Ascending aorta (tissue), 2 donors: ENCODE measurements at regions not wholly inside any gene's neighbourhood (a gene's known extent, or its start where the extent isn't known, plus 50 kb on each side); places are given as distances from the start of the nearest gene placed in this dataset.
"Not testable (repeated sequence)": the region's sequence is repeated elsewhere in the genome, so short reads cannot be mapped to it uniquely, and the experiment has no call there.

Source experiments
- DNase-seq, 2 donors: peaks; one replicate each; pipeline ENCODE4 v3.0.0-alpha.2; 2019; ENCODE audit warnings: low spot score in 2 of 2
- H3K27ac ChIP-seq, 2 donors: fragments of 200-600 bp; sonication (generic); one replicate each; pipeline ENCODE4 v1.5.1; 2016 to 2017; ENCODE audit warnings: mild to moderate bottlenecking in 1 of 2
- H3K27me3 ChIP-seq: fragments of 200-600 bp; sonication (generic); one replicate; pipeline ENCODE4 v1.5.1; 2017
- H3K36me3 ChIP-seq, 2 donors: fragments of 200-600 bp; sonication (generic); one replicate each; pipeline ENCODE4 v1.5.1; 2016
- H3K4me1 ChIP-seq, 2 donors: fragments of 200-600 bp; sonication (generic); one replicate each; pipeline ENCODE4 v1.5.1; 2016 to 2017; ENCODE audit warnings: mild to moderate bottlenecking in 1 of 2
- H3K4me3 ChIP-seq, 2 donors: fragments of 200-600 bp; sonication (generic); one replicate each; pipeline ENCODE4 v1.5.1; 2016 to 2017; ENCODE audit warnings: mild to moderate bottlenecking in 1 of 2
- H3K9me3 ChIP-seq, 2 donors: fragments of 200-600 bp; sonication (generic); one replicate each; pipeline ENCODE4 v1.5.1; 2016
- intact Hi-C: fragments of 100-400 bp; cut with DNase I; formaldehyde crosslinking; loops from one replicate; pipeline ENCODE4 v1.15.1; 2023
- TF ChIP-seq, protein P1 (sequence below), 3 experiments: fragments of 200-600 bp in 2 of 3; fragments of 450-650 bp in 1 of 3; sonication (generic) in 2 of 3; IDR thresholded peaks; one replicate each; pipeline ENCODE4 v1.5.1; 2016 to 2019; ENCODE audit warnings: antibody characterized with exemption in 3 of 3, mild to moderate bottlenecking in 1 of 3, moderate library complexity in 1 of 3

DNA sequence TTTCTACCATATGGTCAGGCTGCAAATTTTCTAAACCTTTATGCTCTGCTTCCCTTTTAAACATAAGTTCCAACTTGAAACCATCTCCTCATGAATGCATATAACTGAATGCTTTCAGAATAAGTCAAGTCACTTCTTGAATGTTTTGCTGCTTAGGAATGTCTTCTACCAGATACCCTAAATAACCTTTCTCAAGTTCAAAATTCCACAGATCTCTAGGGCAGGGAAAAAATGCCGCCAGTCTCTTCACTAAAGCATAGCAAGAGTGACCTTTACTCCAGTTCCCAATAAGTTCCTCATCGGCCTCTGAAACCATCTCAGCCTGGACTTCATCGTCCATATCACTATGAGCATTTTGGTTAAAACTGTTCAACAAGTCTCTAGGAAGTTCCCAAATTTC is 1011.2 kb upstream of the CITED2 start:
- no peak for DNase-seq
- Histone ChIP-seq H3K4me1 (no peaks in the 10 kb centered on the region), H3K27me3 (no peaks in the 10 kb centered on the region), H3K36me3 (no peaks in the 10 kb centered on the region), H3K27ac (no peak overlapping the region), H3K9me3 (no peaks in the 10 kb centered on the region), H3K4me3 (no peak overlapping the region)
- intact Hi-C loops, result no loop called here
- TF ChIP-seq, protein P1, sequence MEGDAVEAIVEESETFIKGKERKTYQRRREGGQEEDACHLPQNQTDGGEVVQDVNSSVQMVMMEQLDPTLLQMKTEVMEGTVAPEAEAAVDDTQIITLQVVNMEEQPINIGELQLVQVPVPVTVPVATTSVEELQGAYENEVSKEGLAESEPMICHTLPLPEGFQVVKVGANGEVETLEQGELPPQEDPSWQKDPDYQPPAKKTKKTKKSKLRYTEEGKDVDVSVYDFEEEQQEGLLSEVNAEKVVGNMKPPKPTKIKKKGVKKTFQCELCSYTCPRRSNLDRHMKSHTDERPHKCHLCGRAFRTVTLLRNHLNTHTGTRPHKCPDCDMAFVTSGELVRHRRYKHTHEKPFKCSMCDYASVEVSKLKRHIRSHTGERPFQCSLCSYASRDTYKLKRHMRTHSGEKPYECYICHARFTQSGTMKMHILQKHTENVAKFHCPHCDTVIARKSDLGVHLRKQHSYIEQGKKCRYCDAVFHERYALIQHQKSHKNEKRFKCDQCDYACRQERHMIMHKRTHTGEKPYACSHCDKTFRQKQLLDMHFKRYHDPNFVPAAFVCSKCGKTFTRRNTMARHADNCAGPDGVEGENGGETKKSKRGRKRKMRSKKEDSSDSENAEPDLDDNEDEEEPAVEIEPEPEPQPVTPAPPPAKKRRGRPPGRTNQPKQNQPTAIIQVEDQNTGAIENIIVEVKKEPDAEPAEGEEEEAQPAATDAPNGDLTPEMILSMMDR (IDR thresholded peaks at IDR 0.05), result no peak

DNA sequence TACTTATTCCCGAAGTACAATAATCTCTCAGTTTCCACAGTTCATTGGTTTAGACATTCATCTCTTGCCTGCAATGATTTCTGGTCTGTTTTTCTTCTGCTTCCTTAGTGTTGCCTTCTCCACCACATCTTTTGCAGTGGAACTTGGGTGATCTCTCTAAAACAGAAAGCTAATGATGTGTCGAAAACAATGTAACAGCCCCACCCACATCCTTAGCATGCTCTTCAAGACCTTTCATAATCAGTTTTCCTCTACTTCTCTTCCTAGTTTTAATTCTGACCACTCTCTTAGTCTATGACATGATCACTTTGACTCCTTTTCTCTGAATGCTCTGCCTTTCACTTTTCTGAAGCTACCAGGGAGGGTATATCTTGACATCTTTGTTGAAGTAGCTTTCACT is 1007.9 kb upstream of the CITED2 start:
- TF ChIP-seq, protein P1 (IDR thresholded peaks at IDR 0.05), result no peak

DNA sequence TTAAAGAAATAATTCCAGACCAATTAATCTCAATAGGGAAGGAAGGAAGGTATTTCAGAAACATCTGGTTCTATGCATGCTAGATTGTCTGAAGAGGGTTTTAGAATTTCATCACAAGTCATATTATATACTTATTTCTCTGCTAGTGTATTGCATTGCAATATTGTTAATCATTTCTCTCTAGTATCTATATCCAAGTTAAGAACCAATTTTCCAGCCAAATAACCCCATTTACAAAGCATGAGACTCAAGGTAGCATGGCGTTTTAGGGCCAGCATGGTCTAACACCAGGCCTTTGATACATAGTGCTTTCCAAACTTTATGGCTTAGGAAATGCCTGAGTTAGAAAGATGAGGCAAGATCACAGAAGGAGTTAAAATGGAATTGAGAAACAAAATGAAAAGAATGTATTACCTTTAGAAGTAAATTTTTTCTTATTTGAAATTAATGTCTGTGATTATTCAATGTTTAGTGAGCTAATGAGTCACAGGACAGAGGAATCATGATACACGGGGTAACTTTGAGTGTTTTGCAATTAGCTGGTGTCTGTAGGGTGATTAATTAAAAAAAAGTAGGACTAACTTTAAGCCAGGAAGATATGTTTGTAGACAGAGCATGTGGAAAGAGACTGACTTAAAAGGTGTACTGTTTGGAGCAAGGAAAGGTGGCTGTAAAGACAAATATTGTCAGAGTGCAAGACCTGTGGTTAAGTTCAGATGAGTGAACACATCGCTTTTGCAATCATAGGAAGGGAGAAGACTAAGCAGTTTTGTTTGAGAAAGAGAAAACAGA is 1006.2 kb upstream of the CITED2 start:
- no peak overlapping the region for H3K4me3 ChIP-seq
- DNase-seq, result no peak
- no peaks in the 10 kb centered on the region for H3K27me3 ChIP-seq
- intact Hi-C loops, result no loop called here
- no peaks in the 10 kb centered on the region for H3K4me1 ChIP-seq
- H3K27ac ChIP-seq, result no peak overlapping the region
- no peaks in the 10 kb centered on the region for H3K9me3 ChIP-seq
- H3K36me3 ChIP-seq, result no peaks in the 10 kb centered on the region
- TF ChIP-seq, protein P1 (IDR thresholded peaks at IDR 0.05), result no peak

More for the DNA sequence above, 1007.9 kb upstream of the CITED2 start:
- H3K27ac ChIP-seq, result no peak overlapping the region
- no peaks in the 10 kb centered on the region for H3K27me3 ChIP-seq
- no peak for DNase-seq
- H3K9me3 ChIP-seq, result no peaks in the 10 kb centered on the region
- H3K4me3 ChIP-seq, result no peak overlapping the region
- no peaks in the 10 kb centered on the region for H3K36me3 ChIP-seq
- intact Hi-C loops, result no loop called here
- H3K4me1 ChIP-seq, result no peaks in the 10 kb centered on the region

DNA sequence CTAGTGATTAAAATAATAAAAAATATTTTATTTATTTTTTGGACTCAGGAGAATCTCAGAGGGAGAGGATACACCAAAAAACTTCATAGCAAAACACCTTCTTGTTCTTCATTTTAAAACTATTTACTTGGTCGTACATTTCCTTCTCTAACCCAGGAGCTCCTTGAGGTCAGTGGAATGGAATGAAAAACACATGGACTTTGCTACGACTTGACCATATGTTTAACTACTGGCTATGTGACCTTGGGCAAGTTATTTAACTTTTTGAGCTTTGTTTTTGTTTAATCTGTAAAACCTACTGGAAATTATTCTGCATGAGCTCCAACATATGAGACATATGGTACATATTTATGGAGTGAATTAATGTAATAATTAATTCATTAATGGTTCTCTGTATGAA is 1005.5 kb upstream of the CITED2 start:
- Histone ChIP-seq H3K9me3 (no peaks in the 10 kb centered on the region), H3K36me3 (no peaks in the 10 kb centered on the region), H3K4me1 (no peaks in the 10 kb centered on the region), H3K4me3 (no peak overlapping the region), H3K27ac (no peak overlapping the region), H3K27me3 (no peaks in the 10 kb centered on the region)
- TF ChIP-seq, protein P1 (IDR thresholded peaks at IDR 0.05), result no peak
- no peak for DNase-seq
- intact Hi-C loops, result no loop called here

DNA sequence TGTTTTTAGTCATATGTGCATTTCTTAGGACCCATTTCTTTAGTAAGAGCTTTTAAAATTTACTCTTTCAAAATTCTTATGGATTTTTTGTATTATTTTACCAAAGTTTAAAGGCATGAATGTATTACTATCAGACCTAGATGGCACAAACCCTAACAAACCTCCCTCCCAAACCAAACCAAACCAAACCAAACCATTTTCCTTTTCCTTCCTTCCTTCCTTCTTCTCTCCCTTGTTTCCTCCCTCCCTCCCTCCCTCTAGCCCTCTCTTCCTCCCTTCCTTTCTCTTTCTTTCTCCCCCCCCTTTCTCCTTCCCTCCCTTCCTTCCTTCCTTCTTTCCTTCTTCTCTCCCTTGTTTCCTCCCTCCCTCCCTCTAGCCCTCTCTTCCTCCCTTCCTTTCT is 1001.8 kb upstream of the CITED2 start:
- H3K4me1 ChIP-seq, result no peaks in the 10 kb centered on the region
- intact Hi-C loops, result no loop called here
- H3K9me3 ChIP-seq, result no peaks in the 10 kb centered on the region
- TF ChIP-seq, protein P1 (IDR thresholded peaks at IDR 0.05), result no peak
- no peaks in the 10 kb centered on the region for H3K27me3 ChIP-seq
- no peaks in the 10 kb centered on the region for H3K36me3 ChIP-seq
- no peak overlapping the region for H3K4me3 ChIP-seq
- no peak for DNase-seq
- no peak overlapping the region for H3K27ac ChIP-seq

DNA sequence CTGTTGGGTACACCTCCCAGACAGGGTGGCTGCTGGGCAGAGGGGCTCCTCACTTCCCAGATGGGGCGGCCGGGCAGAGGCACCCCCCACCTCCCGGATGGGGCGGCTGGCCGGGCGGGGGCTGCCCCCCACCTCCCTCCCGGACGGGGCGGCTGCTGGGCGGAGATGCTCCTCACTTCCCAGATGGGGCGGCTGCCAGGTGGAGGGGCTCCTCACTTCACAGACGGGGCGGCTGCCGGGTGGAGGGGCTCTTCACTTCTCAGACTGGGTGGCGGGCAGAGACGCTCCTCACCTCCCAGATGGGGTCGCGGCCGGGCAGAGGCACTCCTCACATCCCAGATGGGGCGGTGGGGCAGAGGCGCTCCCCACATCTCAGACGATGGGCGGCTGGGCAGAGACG is 999.3 kb upstream of the CITED2 start:
- intact Hi-C loops, H3K9me3 ChIP-seq, H3K4me1 ChIP-seq, DNase-seq, H3K27me3 ChIP-seq, H3K4me3 ChIP-seq, H3K27ac ChIP-seq, H3K36me3 ChIP-seq: not testable (repeated sequence)
